ENCODE measurements at regions not wholly inside any gene's neighbourhood (a gene's known extent, or its start where the extent isn't known, plus 50 kb on each side); places are given as distances from the start of the nearest gene placed in this dataset.

GRCh38 chr10:65294329-65294728, 1631.5 kb upstream of the LRRTM3 start:
- no peak overlapping the region for H3K4me3 ChIP-seq (ENCODE audit: low read depth in 1 of 2, low read length in 1 of 2)
- H3K36me3 ChIP-seq, result no peaks in the 10 kb centered on the region
- no peaks in the 10 kb centered on the region for H3K9me3 ChIP-seq
- no peaks in the 10 kb centered on the region for H3K4me1 ChIP-seq (ENCODE audit: control insufficient read depth in 1 of 2, insufficient read depth in 1 of 2, low read depth in 1 of 2, low read length in 1 of 2)
- no peaks in the 10 kb centered on the region for H3K27me3 ChIP-seq
- H3K27ac ChIP-seq, result no peak overlapping the region
- TF ChIP-seq CTCF (IDR thresholded peaks at IDR 0.05), result no peak

- H3K4me3 ChIP-seq (ENCODE audit: low read depth in 1 of 2, low read length in 1 of 2), result no peak overlapping the region
- no peak for TF ChIP-seq CTCF (IDR thresholded peaks at IDR 0.05)
- no peaks in the 10 kb centered on the region for H3K27me3 ChIP-seq
- no peaks in the 10 kb centered on the region for H3K4me1 ChIP-seq (ENCODE audit: control insufficient read depth in 1 of 2, insufficient read depth in 1 of 2, low read depth in 1 of 2, low read length in 1 of 2)
- H3K27ac ChIP-seq, result no peak overlapping the region
- no peaks in the 10 kb centered on the region for H3K9me3 ChIP-seq
- H3K36me3 ChIP-seq, result no peaks in the 10 kb centered on the region
These were observed 1624.7 kb upstream of the LRRTM3 start for GRCh38 chr10:65301181-65301580.

- Histone ChIP-seq H3K4me3 (ENCODE audit: low read depth in 1 of 2, low read length in 1 of 2) (no peak overlapping the region), H3K9me3 (no peaks in the 10 kb centered on the region), H3K27ac (no peak overlapping the region), H3K4me1 (ENCODE audit: control insufficient read depth in 1 of 2, insufficient read depth in 1 of 2, low read depth in 1 of 2, low read length in 1 of 2) (no peaks in the 10 kb centered on the region), H3K36me3 (no peaks in the 10 kb centered on the region), H3K27me3 (no peaks in the 10 kb centered on the region)
- no peak for TF ChIP-seq CTCF (IDR thresholded peaks at IDR 0.05)
These were observed 1619.6 kb upstream of the LRRTM3 start for GRCh38 chr10:65306201-65306600.

GRCh38 chr10:65312876-65313275, 1613.0 kb upstream of the LRRTM3 start:
- no peak for TF ChIP-seq CTCF (IDR thresholded peaks at IDR 0.05)
- Histone ChIP-seq H3K9me3 (no peaks in the 10 kb centered on the region), H3K36me3 (no peaks in the 10 kb centered on the region), H3K4me1 (ENCODE audit: control insufficient read depth in 1 of 2, insufficient read depth in 1 of 2, low read depth in 1 of 2, low read length in 1 of 2) (no peaks in the 10 kb centered on the region), H3K27me3 (no peaks in the 10 kb centered on the region), H3K27ac (no peak overlapping the region), H3K4me3 (ENCODE audit: low read depth in 1 of 2, low read length in 1 of 2) (no peak overlapping the region)

- no peak for TF ChIP-seq CTCF (IDR thresholded peaks at IDR 0.05)
- H3K27ac ChIP-seq, result no peak overlapping the region
- H3K4me1 ChIP-seq (ENCODE audit: control insufficient read depth in 1 of 2, insufficient read depth in 1 of 2, low read depth in 1 of 2, low read length in 1 of 2), result no peaks in the 10 kb centered on the region
- H3K27me3 ChIP-seq, result no peaks in the 10 kb centered on the region
- H3K4me3 ChIP-seq (ENCODE audit: low read depth in 1 of 2, low read length in 1 of 2), result no peak overlapping the region
- H3K36me3 ChIP-seq, result no peaks in the 10 kb centered on the region
- no peaks in the 10 kb centered on the region for H3K9me3 ChIP-seq
These were observed 1612.4 kb upstream of the LRRTM3 start for GRCh38 chr10:65313406-65313805.

GRCh38 chr10:65314253-65314652, 1611.6 kb upstream of the LRRTM3 start:
- H3K4me1 ChIP-seq (ENCODE audit: control insufficient read depth in 1 of 2, insufficient read depth in 1 of 2, low read depth in 1 of 2, low read length in 1 of 2), result no peaks in the 10 kb centered on the region
- no peak for TF ChIP-seq CTCF (IDR thresholded peaks at IDR 0.05)
- no peaks in the 10 kb centered on the region for H3K9me3 ChIP-seq
- no peak overlapping the region for H3K27ac ChIP-seq
- H3K4me3 ChIP-seq (ENCODE audit: low read depth in 1 of 2, low read length in 1 of 2), result no peak overlapping the region
- no peaks in the 10 kb centered on the region for H3K27me3 ChIP-seq
- no peaks in the 10 kb centered on the region for H3K36me3 ChIP-seq
